Astrocyte of the spinal cord (primary cell): ENCODE measurements at regions not wholly inside any gene's neighbourhood (a gene's known extent, or its start where the extent isn't known, plus 50 kb on each side); places are given as distances from the start of the nearest gene placed in this dataset.

Experiments used
- DNase-seq: peaks from one replicate; pipeline ENCODE4 v3.0.0; 2011; ENCODE audit warnings: low read depth, low spot score
- H3K4me3 ChIP-seq: 2 replicates; pipeline ENCODE4 v1.5.1; 2011; ENCODE audit warnings: low read depth, mild to moderate bottlenecking, low read length, moderate library complexity
- in situ Hi-C: cut with HindIII; loops from 2 replicates; pipeline ENCODE4 v1.10.0; 2017; ENCODE audit warnings: low sequenced_read_pairs
- TF ChIP-seq, protein P1 (sequence below): IDR thresholded peaks from 2 replicates; pipeline ENCODE4 v1.5.1; 2012; ENCODE audit warnings: low read depth, mild to moderate bottlenecking, low read length, inconsistent platforms

DNA sequence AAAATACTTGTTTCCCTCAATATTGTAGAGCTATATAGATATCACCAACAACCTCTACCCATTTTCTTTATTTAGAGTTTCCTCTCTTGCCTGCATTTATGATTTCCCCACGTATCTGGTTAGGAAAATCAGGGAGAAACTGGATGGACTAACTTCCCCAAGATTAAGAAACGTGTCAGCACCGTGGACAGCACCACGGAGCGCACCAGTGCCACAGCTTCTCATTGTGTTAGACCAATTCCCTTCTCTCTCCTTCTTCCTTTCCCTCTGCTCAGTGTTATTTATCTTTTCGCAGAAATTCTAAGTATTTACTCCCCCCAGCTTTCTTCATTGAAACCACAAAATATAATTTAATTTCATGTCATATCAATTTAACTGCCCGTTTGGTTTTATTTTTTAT lies 568.6 kb upstream of the BOD1L1 start:
- in situ Hi-C loops = no loop called here
- TF ChIP-seq, protein P1, sequence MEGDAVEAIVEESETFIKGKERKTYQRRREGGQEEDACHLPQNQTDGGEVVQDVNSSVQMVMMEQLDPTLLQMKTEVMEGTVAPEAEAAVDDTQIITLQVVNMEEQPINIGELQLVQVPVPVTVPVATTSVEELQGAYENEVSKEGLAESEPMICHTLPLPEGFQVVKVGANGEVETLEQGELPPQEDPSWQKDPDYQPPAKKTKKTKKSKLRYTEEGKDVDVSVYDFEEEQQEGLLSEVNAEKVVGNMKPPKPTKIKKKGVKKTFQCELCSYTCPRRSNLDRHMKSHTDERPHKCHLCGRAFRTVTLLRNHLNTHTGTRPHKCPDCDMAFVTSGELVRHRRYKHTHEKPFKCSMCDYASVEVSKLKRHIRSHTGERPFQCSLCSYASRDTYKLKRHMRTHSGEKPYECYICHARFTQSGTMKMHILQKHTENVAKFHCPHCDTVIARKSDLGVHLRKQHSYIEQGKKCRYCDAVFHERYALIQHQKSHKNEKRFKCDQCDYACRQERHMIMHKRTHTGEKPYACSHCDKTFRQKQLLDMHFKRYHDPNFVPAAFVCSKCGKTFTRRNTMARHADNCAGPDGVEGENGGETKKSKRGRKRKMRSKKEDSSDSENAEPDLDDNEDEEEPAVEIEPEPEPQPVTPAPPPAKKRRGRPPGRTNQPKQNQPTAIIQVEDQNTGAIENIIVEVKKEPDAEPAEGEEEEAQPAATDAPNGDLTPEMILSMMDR = no peak
- H3K4me3 ChIP-seq = no peak overlapping the region
- peak; percentile 83 for DNase-seq

DNA sequence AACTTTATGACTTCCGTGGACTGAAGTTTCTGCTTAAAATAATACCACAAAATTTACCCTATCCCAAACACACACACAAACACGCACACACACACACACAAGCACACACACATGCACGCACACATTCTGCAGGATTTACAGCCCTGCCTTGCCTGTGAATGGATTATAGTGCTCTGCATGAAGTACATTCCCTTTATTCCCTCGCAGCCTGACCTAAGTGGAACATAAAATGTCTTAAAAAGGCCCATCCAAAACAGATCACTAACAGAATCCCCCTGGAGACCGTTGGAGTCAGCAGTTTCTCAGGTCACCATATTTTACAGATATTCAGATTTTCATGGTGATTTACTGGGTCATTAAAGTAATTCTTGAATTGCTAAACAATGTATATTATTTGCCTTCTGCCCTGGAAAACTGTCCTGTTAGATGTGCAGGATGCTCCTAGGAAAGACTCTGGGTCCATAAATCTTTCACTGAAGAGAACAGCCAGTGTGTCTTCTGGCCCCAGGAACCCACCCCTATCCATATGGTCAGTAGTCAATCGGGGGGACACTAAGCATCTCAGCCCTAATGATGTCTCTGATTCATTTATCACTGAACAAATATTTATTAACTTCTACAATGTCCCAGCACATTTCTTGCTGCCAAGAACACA lies 587.7 kb upstream of the BOD1L1 start:
- H3K4me3 ChIP-seq = no peak overlapping the region
- DNase-seq = no peak
- in situ Hi-C loops = no loop called here
- TF ChIP-seq, protein P1 = no peak

DNA sequence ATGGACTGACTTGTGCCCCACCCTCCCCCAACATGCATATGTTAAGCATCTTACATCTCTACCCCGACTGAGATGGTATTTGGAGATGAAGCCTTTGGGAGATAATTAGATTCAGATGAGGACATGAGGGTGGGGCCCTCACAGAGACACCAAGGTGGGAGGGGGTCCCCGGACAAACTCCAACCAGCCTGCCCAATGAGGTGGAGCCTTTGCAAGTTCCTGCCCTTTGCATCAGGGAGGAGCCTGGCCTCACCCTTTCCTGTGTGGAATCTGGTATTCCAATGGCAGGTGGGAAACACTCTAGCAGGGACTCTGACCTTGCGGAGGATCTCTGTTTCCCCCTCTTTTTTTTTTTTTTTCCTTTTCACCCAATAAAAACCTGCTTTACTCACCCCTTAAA lies 589.9 kb upstream of the BOD1L1 start:
- no peak overlapping the region for H3K4me3 ChIP-seq
- in situ Hi-C loops = no loop called here
- DNase-seq = no peak
- TF ChIP-seq, protein P1 = no peak

DNA sequence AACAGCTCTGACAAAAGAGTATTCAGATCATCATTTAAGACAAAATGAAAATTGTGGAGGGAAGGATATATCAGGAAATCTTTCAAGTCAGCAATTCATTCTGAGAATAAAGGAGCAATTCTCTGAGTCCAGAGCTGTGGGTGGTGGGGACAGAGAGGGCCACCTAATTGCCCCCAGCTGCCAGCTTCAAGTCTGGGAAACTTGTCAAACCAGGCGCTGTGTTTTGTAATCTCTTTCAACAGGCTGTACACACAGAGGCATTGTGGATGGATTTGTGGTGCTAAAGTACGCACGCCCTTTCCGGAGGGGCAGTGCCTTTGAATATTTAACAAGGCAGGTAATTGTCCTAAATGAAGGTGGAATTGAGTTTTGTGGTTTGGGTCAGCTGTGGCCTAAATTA lies 591.1 kb upstream of the BOD1L1 start:
- DNase-seq = no peak
- H3K4me3 ChIP-seq = no peak overlapping the region
- in situ Hi-C loops = no loop called here
- TF ChIP-seq, protein P1 = no peak

DNA sequence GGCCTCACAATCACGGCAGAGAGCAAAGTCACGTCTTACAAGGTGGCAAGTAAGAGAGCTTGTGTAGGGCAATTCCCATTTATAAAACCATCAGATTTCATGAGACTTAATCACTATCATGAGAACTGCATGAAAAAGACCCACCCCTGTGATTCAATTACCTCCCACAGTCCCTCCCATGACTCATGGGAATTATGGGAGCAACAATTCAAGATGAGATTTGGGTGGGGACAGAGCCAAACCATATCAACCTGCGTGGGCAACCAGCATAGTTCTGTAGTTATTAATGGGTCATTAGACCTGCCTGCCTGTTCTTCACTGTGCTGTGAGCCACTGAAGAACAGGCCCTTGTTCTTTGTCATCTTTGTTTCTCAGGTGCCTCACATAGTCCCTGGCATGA lies 593.7 kb upstream of the BOD1L1 start:
- in situ Hi-C loops = no loop called here
- DNase-seq = peak; percentile 24
- H3K4me3 ChIP-seq = no peak overlapping the region
- TF ChIP-seq, protein P1 = no peak

DNA sequence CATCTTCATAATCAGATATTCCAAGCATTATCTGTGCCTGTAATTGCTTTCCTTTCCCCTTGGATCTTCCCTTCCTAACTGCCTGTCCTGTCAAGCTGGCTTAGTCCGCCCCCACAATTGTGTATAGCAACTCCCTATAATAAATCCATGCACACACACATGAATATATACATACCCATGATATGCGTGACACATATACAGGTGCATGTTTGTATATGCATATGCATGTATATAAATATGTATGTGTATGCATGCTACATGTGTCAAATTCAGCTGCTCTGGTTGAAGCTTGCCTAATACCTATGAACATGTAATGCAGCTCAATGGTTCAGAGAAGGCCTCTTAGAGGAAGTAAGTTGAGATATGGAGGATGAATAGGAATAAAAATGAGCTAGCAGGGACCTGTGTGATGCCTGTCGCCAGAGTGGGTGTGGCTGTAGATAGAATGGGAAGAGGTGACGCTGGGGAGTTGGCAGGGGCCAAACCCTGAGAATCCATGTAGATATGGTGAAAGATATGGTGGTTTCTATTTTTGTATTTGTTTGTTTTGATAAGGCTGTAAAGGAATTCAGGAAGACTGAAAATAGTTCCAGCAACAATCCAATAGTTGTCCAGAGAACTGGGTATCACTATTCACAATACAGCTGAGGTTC lies 595.0 kb upstream of the BOD1L1 start:
- DNase-seq = no peak
- in situ Hi-C loops = no loop called here
- no peak overlapping the region for H3K4me3 ChIP-seq
- TF ChIP-seq, protein P1 = no peak
